CD4-positive, alpha-beta memory T cell (primary cell): ENCODE measurements at regions not wholly inside any gene's neighbourhood (a gene's known extent, or its start where the extent isn't known, plus 50 kb on each side); places are given as distances from the start of the nearest gene placed in this dataset.

Experiments used
- CTCF ChIA-PET: fragments of 350-600 bp; sonication (Branson Sonifier 250); formaldehyde crosslinking; loops from one replicate; lab custom pipeline; 2021; ENCODE audit warnings: inconsistent platforms; ENCODE audit not compliant: partially characterized antibody; lab: Charles Lee
- POLR2A ChIA-PET: fragments of 350-600 bp; sonication (Branson Sonifier 250); formaldehyde crosslinking; loops from one replicate; lab custom pipeline; 2021; ENCODE audit not compliant: partially characterized antibody; lab: Charles Lee
- DNase-seq, 5 donors: peaks; one replicate each; pipeline versions ENCODE4 v3.0.0 to v3.0.0-alpha.2; 2020 to 2022; ENCODE audit warnings: mixed read lengths in 1 of 5
- H3K27ac ChIP-seq: one replicate; pipeline ENCODE4 v1.7.0; 2013; ENCODE audit warnings: low read depth, low read length
- H3K27me3 ChIP-seq: 2 replicates; pipeline ENCODE4 v1.7.0; 2013; ENCODE audit warnings: mild to moderate bottlenecking, low read length, moderate library complexity; ENCODE audit not compliant: insufficient read depth
- H3K36me3 ChIP-seq: 2 replicates; pipeline ENCODE4 v1.7.0; 2013; ENCODE audit warnings: mild to moderate bottlenecking, low read length, moderate library complexity; ENCODE audit not compliant: insufficient read depth
- H3K4me1 ChIP-seq: 2 replicates; pipeline ENCODE4 v1.7.0; 2013; ENCODE audit warnings: mild to moderate bottlenecking, low read length, moderate library complexity; ENCODE audit not compliant: insufficient read depth
- H3K4me3 ChIP-seq, 2 donors: one replicate each; pipeline ENCODE4 v1.7.0; 2013; ENCODE audit warnings: low read length in 2 of 2, mild to moderate bottlenecking in 1 of 2
- H3K9me3 ChIP-seq, 2 donors: one replicate each; pipeline ENCODE4 v1.7.0; 2013; ENCODE audit warnings: low read length in 2 of 2, control low read depth in 1 of 2; ENCODE audit not compliant: control insufficient read depth in 1 of 2
- H3K27ac Mint-ChIP-seq, 7 donors: one replicate each; pipeline ENCODE4 v1.8.0; 2020 to 2021; ENCODE audit warnings: mixed read lengths in 7 of 7, mild to moderate bottlenecking in 6 of 7, inconsistent platforms in 3 of 7, moderate library complexity in 3 of 7
- H3K27me3 Mint-ChIP-seq, 2 donors: one replicate each; pipeline ENCODE4 v1.8.0; 2020 to 2021; ENCODE audit warnings: mixed read lengths in 2 of 2
- H3K36me3 Mint-ChIP-seq, 2 donors: one replicate each; pipeline ENCODE4 v1.8.0; 2020 to 2021; ENCODE audit warnings: mixed read lengths in 2 of 2, inconsistent platforms in 1 of 2, mild to moderate bottlenecking in 1 of 2
- H3K4me1 Mint-ChIP-seq, 4 donors: one replicate each; pipeline ENCODE4 v1.8.0; 2020 to 2021; ENCODE audit warnings: mixed read lengths in 4 of 4, mild to moderate bottlenecking in 1 of 4
- H3K4me3 Mint-ChIP-seq, 8 donors: one replicate each; pipeline ENCODE4 v1.8.0; 2020 to 2021; ENCODE audit warnings: mixed read lengths in 8 of 8, mild to moderate bottlenecking in 7 of 8, moderate library complexity in 6 of 8, inconsistent platforms in 3 of 8
- H3K9me3 Mint-ChIP-seq, 8 donors: one replicate each; pipeline ENCODE4 v1.8.0; 2020 to 2021; ENCODE audit warnings: mixed read lengths in 8 of 8, mild to moderate bottlenecking in 5 of 8, inconsistent platforms in 3 of 8, moderate library complexity in 1 of 8
- intact Hi-C: fragments of 100-400 bp; cut with micrococcal nuclease; formaldehyde crosslinking; loops from one replicate; pipeline ENCODE4 v1.15.1; 2023

- Histone ChIP-seq H3K36me3 (no peaks in the 10 kb centered on the region), H3K27ac (no peak overlapping the region), H3K4me1 (no peaks in the 10 kb centered on the region), H3K27me3 (no peaks in the 10 kb centered on the region), H3K4me3 (no peak overlapping the region), H3K9me3 (no peaks in the 10 kb centered on the region)
- intact Hi-C loops: no loop called here
- H3K36me3 Mint-ChIP-seq: no peaks in the 10 kb centered on the region
- H3K27me3 Mint-ChIP-seq: peaks cover 7 to 10% of the 10 kb centered on the region in 2 donors
- no peak overlapping the region for H3K27ac Mint-ChIP-seq
- ChIA-PET POLR2A (no interaction called here), CTCF (no interaction called here)
- no peaks in the 10 kb centered on the region for H3K9me3 Mint-ChIP-seq
- H3K4me3 Mint-ChIP-seq: no peak overlapping the region
- no peak for DNase-seq
- no peaks in the 10 kb centered on the region for H3K4me1 Mint-ChIP-seq
Measured at GRCh38 chr18:50454387-50454988, 79.6 kb downstream of the SKA1 start.

DNA sequence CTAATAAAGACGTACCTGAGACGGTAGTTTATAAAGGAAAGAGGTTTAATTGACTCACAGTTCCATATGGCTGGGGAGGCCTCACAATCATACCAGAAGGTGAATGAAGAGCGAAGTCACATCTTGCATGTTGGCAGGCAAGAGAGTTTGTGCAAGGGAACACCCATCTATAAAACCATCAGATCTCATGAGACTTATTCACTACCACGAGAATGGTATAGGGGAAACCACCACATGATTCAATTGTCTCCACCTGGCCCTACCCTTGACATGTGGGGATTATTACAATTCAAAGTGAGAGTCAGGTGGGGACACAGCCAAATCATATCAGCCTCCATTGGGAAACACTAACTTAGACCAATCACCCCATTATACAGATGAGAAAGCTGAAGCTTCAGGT lies 81.4 kb downstream of the SKA1 start:
- ChIA-PET POLR2A (no interaction called here), CTCF (no interaction called here)
- Mint-ChIP-seq H3K4me1 (no peaks in the 10 kb centered on the region), H3K4me3 (no peak overlapping the region), H3K27me3 (peaks cover 7 to 8% of the 10 kb centered on the region in 2 donors), H3K27ac (no peak overlapping the region), H3K36me3 (no peaks in the 10 kb centered on the region), H3K9me3 (peaks cover 0 to 1% (median 0%) of the 10 kb centered on the region in 8 donors)
- no peak overlapping the region for H3K27ac ChIP-seq
- H3K36me3 ChIP-seq: no peaks in the 10 kb centered on the region
- H3K4me1 ChIP-seq: no peaks in the 10 kb centered on the region
- no peaks in the 10 kb centered on the region for H3K9me3 ChIP-seq
- DNase-seq: no peak
- intact Hi-C loops: no loop called here
- no peak overlapping the region for H3K4me3 ChIP-seq
- H3K27me3 ChIP-seq: no peaks in the 10 kb centered on the region

GRCh38 chr18:50457639-50458038 lies 82.8 kb downstream of the SKA1 start:
- ChIA-PET CTCF (no interaction called here), POLR2A (no interaction called here)
- no peak overlapping the region for H3K27ac Mint-ChIP-seq
- H3K9me3 Mint-ChIP-seq: peaks cover 0 to 1% (median 0%) of the 10 kb centered on the region in 8 donors
- no peaks in the 10 kb centered on the region for H3K36me3 Mint-ChIP-seq
- DNase-seq: no peak
- no peak overlapping the region for H3K4me3 Mint-ChIP-seq
- no peaks in the 10 kb centered on the region for H3K4me1 ChIP-seq
- H3K9me3 ChIP-seq: no peaks in the 10 kb centered on the region
- H3K27ac ChIP-seq: no peak overlapping the region
- H3K36me3 ChIP-seq: no peaks in the 10 kb centered on the region
- H3K27me3 Mint-ChIP-seq: peaks cover 5 to 7% of the 10 kb centered on the region in 2 donors
- intact Hi-C loops: no loop called here
- H3K4me3 ChIP-seq: no peak overlapping the region
- H3K4me1 Mint-ChIP-seq: no peaks in the 10 kb centered on the region
- H3K27me3 ChIP-seq: no peaks in the 10 kb centered on the region

GRCh38 chr18:50458366-50458765 lies 83.5 kb downstream of the SKA1 start:
- intact Hi-C loops: no loop called here
- Mint-ChIP-seq H3K36me3 (no peaks in the 10 kb centered on the region), H3K4me1 (no peaks in the 10 kb centered on the region), H3K4me3 (no peak overlapping the region), H3K27ac (no peak overlapping the region), H3K27me3 (peaks cover 5 to 7% of the 10 kb centered on the region in 2 donors), H3K9me3 (peaks cover 0 to 1% (median 0%) of the 10 kb centered on the region in 8 donors)
- no peak for DNase-seq
- ChIA-PET POLR2A (no interaction called here), CTCF (no interaction called here)
- no peaks in the 10 kb centered on the region for H3K27me3 ChIP-seq
- no peak overlapping the region for H3K27ac ChIP-seq
- no peaks in the 10 kb centered on the region for H3K36me3 ChIP-seq
- no peaks in the 10 kb centered on the region for H3K4me1 ChIP-seq
- no peaks in the 10 kb centered on the region for H3K9me3 ChIP-seq
- H3K4me3 ChIP-seq: no peak overlapping the region

- no peaks in the 10 kb centered on the region for H3K4me1 ChIP-seq
- no peak overlapping the region for H3K4me3 ChIP-seq
- H3K36me3 Mint-ChIP-seq: no peaks in the 10 kb centered on the region
- ChIA-PET CTCF (no interaction called here), POLR2A (no interaction called here)
- peaks cover 3 to 5% of the 10 kb centered on the region in 2 donors for H3K27me3 Mint-ChIP-seq
- H3K4me1 Mint-ChIP-seq: no peaks in the 10 kb centered on the region
- no peak for DNase-seq
- H3K9me3 Mint-ChIP-seq: peaks cover 0 to 1% (median 0%) of the 10 kb centered on the region in 8 donors
- no peaks in the 10 kb centered on the region for H3K27me3 ChIP-seq
- H3K4me3 Mint-ChIP-seq: no peak overlapping the region
- no peak overlapping the region for H3K27ac ChIP-seq
- no peak overlapping the region for H3K27ac Mint-ChIP-seq
- H3K36me3 ChIP-seq: no peaks in the 10 kb centered on the region
- intact Hi-C loops: no loop called here
- no peaks in the 10 kb centered on the region for H3K9me3 ChIP-seq
Measured at GRCh38 chr18:50458796-50459195, 84.0 kb downstream of the SKA1 start.

DNA sequence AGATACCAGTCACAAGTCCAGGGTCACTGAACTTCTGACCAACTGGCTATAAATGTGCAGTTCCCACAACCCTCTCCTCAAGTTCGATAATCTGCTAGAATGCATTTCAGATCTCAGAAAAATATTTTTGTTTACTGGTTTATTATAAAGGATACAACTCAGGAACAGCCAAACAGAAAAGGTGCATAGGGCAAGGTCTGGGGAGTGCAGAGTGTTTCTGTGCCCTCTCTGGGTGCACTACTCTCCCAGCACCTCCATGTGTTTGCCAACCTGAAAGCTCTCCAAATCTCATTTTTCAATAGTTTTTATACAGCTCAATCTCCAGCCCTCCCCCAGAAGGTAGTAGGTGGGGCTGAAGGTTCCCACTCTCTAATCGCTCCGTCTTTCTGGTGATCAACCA lies 85.2 kb downstream of the SKA1 start:
- no peak for DNase-seq
- Mint-ChIP-seq H3K4me1 (no peaks in the 10 kb centered on the region), H3K9me3 (peaks cover 0 to 1% (median 0%) of the 10 kb centered on the region in 8 donors), H3K27me3 (peaks cover 3 to 4% of the 10 kb centered on the region in 2 donors), H3K27ac (no peak overlapping the region), H3K4me3 (no peak overlapping the region), H3K36me3 (no peaks in the 10 kb centered on the region)
- Histone ChIP-seq H3K9me3 (no peaks in the 10 kb centered on the region), H3K27ac (no peak overlapping the region), H3K4me1 (no peaks in the 10 kb centered on the region), H3K36me3 (no peaks in the 10 kb centered on the region), H3K27me3 (no peaks in the 10 kb centered on the region), H3K4me3 (no peak overlapping the region)
- ChIA-PET POLR2A (no interaction called here), CTCF (no interaction called here)
- intact Hi-C loops: no loop called here

- no peak for DNase-seq
- H3K27ac ChIP-seq: no peak overlapping the region
- Mint-ChIP-seq H3K4me1 (no peaks in the 10 kb centered on the region), H3K9me3 (peaks cover 0 to 1% (median 0%) of the 10 kb centered on the region in 8 donors), H3K4me3 (no peak overlapping the region), H3K36me3 (no peaks in the 10 kb centered on the region), H3K27me3 (peaks cover 3% of the 10 kb centered on the region in 2 donors), H3K27ac (no peak overlapping the region)
- ChIA-PET CTCF (no interaction called here), POLR2A (no interaction called here)
- H3K27me3 ChIP-seq: no peaks in the 10 kb centered on the region
- no peaks in the 10 kb centered on the region for H3K4me1 ChIP-seq
- H3K9me3 ChIP-seq: no peaks in the 10 kb centered on the region
- no peaks in the 10 kb centered on the region for H3K36me3 ChIP-seq
- H3K4me3 ChIP-seq: no peak overlapping the region
- intact Hi-C loops: no loop called here
Measured at GRCh38 chr18:50460716-50461115, 85.9 kb downstream of the SKA1 start.

DNA sequence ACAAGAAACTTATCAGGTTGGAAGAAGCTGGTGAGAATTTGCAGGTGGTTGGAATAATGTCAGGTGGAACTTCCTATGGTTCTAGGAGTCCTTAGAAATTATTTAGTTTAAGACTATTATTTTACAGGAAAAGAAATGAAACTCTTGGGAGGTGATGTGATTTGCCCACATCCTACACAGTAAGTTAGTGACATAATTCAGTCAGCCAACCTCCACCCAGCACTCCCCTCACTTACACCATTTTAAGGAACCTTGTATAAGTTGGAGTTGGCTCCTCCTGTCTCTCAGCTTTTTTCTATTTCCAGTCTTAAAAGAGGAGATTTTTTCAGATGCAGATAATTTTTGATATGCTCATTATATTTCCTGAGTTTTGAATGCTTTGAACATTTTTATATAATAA lies 86.4 kb downstream of the SKA1 start:
- H3K36me3 Mint-ChIP-seq: no peaks in the 10 kb centered on the region
- Histone ChIP-seq H3K27me3 (no peaks in the 10 kb centered on the region), H3K4me1 (no peaks in the 10 kb centered on the region), H3K4me3 (no peak overlapping the region), H3K9me3 (no peaks in the 10 kb centered on the region), H3K36me3 (no peaks in the 10 kb centered on the region), H3K27ac (no peak overlapping the region)
- no peaks in the 10 kb centered on the region for H3K4me1 Mint-ChIP-seq
- ChIA-PET CTCF (no interaction called here), POLR2A (no interaction called here)
- DNase-seq: no peak
- intact Hi-C loops: no loop called here
- no peak overlapping the region for H3K4me3 Mint-ChIP-seq
- H3K27me3 Mint-ChIP-seq: peaks cover under 1 to 1% of the 10 kb centered on the region in 2 donors
- peaks cover 0 to 1% (median 0%) of the 10 kb centered on the region in 8 donors for H3K9me3 Mint-ChIP-seq
- no peak overlapping the region for H3K27ac Mint-ChIP-seq
